ENCODE measurements at regions not wholly inside any gene's neighbourhood (a gene's known extent, or its start where the extent isn't known, plus 50 kb on each side); places are given as distances from the start of the nearest gene placed in this dataset.

DNA sequence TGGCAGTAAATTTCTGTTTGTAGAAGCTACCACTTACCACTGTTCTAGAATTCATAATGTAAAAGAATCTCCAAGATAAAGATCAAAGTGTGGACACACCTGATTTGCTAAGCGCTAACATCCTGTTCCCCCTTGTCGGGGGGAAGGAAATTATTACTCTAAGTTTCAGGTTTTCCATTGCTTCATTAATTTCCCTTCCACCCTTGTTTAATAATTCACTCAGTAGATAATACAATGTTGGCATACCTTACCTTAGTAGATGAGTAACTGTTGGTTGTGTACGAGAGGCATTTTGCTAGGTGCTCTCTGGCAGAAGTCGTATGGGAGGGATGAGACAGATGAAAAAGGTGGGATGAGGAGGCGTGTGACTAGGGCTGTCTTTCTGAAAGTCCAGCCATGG lies 641.2 kb upstream of the ARRDC4 start:
- ChIA-PET CTCF (no interaction called here), POLR2A (no interaction called here)
- peaks cover 6% of the 10 kb centered on the region for H3K4me1 ChIP-seq (ENCODE audit: control insufficient read depth, insufficient read depth, low read length)
- TF ChIP-seq ZNF214 (tag by site-specific recombination; IDR thresholded peaks at IDR 0.05; ENCODE audit: borderline replicate concordance), result no peak
- no peak for TF ChIP-seq ZNF571 (tag by site-specific recombination; IDR thresholded peaks at IDR 0.05)
- 0 out of 2 replicates have a peak, but pooled peaks have one; percentile 34 for TF ChIP-seq TCF7L2 (IDR thresholded peaks at IDR 0.05; ENCODE audit: borderline replicate concordance, low read depth, low read length)
- H3K27ac ChIP-seq (ENCODE audit: extremely low read depth, low read depth, low read length), result no peak overlapping the region
- H3K9me3 ChIP-seq (ENCODE audit: control insufficient read depth, insufficient read depth, low read depth, low read length), result no peaks in the 10 kb centered on the region
- no peaks in the 10 kb centered on the region for H3K36me3 ChIP-seq (ENCODE audit: control insufficient read depth in 2 of 2, insufficient read depth in 1 of 2, low read length in 2 of 2)
- H3K4me3 ChIP-seq (ENCODE audit: low read depth, low read length), result no peak overlapping the region

DNA sequence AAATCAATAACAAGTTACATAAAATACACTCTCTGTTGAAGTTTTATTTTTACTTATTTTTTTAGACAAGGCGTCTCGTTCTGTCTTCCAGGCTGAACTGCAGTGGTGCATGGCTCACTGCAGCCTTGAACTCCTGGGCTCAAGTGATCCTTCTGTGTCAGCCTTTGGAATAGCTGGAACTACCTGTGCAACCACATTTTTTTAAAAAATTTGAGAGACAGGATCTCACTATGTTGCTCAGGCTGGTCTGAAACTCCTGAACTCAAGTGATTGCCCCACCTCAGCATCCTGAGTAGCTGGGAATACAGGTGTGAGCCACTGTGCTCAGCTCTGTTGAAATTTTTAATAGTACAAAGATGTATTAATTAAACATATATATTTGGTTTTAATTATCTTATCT lies 614.3 kb upstream of the ARRDC4 start:
- POLR2A ChIA-PET, result no interaction called here
- no peaks in the 10 kb centered on the region for H3K9me3 ChIP-seq (ENCODE audit: control insufficient read depth, insufficient read depth, low read depth, low read length)
- CTCF ChIA-PET, result no interaction called here

DNA sequence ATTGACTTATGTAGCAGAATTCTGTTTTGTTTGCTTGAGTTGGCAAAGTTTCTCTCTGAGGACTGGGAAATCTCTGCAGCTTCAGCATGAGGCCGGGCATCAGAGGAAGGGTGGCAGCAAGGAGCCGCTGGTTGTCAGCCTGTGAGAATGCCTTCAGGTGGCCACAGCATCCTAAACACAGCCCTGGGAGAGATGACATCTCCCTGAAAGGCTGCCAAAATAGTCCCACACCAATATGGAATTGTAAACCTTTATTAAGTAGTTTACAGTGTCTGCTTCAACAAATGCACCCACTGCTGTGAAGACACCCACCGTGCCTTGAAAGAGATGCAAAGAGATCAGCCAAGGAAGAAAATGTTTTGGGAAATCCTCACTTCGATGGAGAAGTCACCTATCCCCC lies 609.7 kb upstream of the ARRDC4 start:
- CTCF ChIA-PET, result interaction anchor here (1.0 kb wide), 1 partner anchor 8 kb away, joined by 4 read pairs; no protein-coding TSS in a partner anchor
- Histone ChIP-seq H3K4me3 (ENCODE audit: low read depth, low read length) (no peak overlapping the region), H3K4me1 (ENCODE audit: control insufficient read depth, insufficient read depth, low read length) (no peaks in the 10 kb centered on the region), H3K27ac (ENCODE audit: extremely low read depth, low read depth, low read length) (no peak overlapping the region), H3K36me3 (ENCODE audit: control insufficient read depth in 2 of 2, insufficient read depth in 1 of 2, low read length in 2 of 2) (peaks cover 0 to 2% of the 10 kb centered on the region in 2 experiments; a peak in 1 of 3 replicates), H3K9me3 (ENCODE audit: control insufficient read depth, insufficient read depth, low read depth, low read length) (no peaks in the 10 kb centered on the region)
- no peak for TF ChIP-seq KLF9 (tag by site-specific recombination; IDR thresholded peaks at IDR 0.05; ENCODE audit: low read depth)
- TF ChIP-seq ZNF302 (tag by site-specific recombination; IDR thresholded peaks at IDR 0.05; ENCODE audit: low read depth), result no peak
- TF ChIP-seq ZBTB7A (tag by site-specific recombination; IDR thresholded peaks at IDR 0.05; ENCODE audit: low read depth), result no peak
- TF ChIP-seq ZNF433 (tag by site-specific recombination; IDR thresholded peaks at IDR 0.05; ENCODE audit: low read depth), result no peak
- TF ChIP-seq ZNF777 (tag by site-specific recombination; IDR thresholded peaks at IDR 0.05; ENCODE audit: borderline replicate concordance), result no peak
- POLR2A ChIA-PET, result no interaction called here

More for the DNA sequence above, 614.3 kb upstream of the ARRDC4 start:
- TF ChIP-seq ZIC2 (tag by site-specific recombination; IDR thresholded peaks at IDR 0.05), result no peak
- Histone ChIP-seq H3K4me1 (ENCODE audit: control insufficient read depth, insufficient read depth, low read length) (no peaks in the 10 kb centered on the region), H3K27ac (ENCODE audit: extremely low read depth, low read depth, low read length) (no peak overlapping the region), H3K36me3 (ENCODE audit: control insufficient read depth in 2 of 2, insufficient read depth in 1 of 2, low read length in 2 of 2) (peaks cover 0 to 2% of the 10 kb centered on the region in 2 experiments; a peak in 1 of 3 replicates), H3K4me3 (ENCODE audit: low read depth, low read length) (no peak overlapping the region)

DNA sequence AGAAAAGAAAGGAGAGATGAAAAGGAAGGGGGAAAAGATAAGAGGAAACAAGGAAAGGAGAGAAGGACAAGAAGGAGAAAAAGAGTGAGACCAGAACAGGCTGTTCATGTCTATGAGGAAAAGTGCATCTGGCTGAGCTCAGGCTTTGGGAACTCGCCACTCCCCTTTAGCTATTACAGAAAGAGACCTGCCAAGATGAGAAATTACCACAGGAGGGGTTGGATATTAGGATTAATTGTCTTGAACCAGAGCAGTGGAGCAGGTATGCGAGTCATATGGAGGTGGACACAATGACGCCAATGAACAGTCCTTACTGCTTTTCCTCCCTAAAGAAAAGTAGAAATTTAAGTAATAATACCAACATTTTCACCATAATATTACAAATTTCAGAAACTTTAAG lies 577.0 kb upstream of the ARRDC4 start:
- POLR2A ChIA-PET, result no interaction called here
- H3K4me3 ChIP-seq (ENCODE audit: low read depth, low read length), result no peak overlapping the region
- no peaks in the 10 kb centered on the region for H3K36me3 ChIP-seq (ENCODE audit: control insufficient read depth in 2 of 2, insufficient read depth in 1 of 2, low read length in 2 of 2)
- CTCF ChIA-PET, result interaction anchor here (1.0 kb wide), 1 partner anchor 26 kb away, joined by 3 read pairs; no protein-coding TSS in a partner anchor
- no peaks in the 10 kb centered on the region for H3K4me1 ChIP-seq (ENCODE audit: control insufficient read depth, insufficient read depth, low read length)
- no peak overlapping the region for H3K27ac ChIP-seq (ENCODE audit: extremely low read depth, low read depth, low read length)
- H3K9me3 ChIP-seq (ENCODE audit: control insufficient read depth, insufficient read depth, low read depth, low read length), result no peaks in the 10 kb centered on the region
- TF ChIP-seq ZNF624 (tag by site-specific recombination; IDR thresholded peaks at IDR 0.05) (no peak), ZBTB17 (tag by site-specific recombination; IDR thresholded peaks at IDR 0.05) (no peak), ZNF366 (tag by site-specific recombination; conservative IDR thresholded peaks at IDR 0.05) (0 out of 2 replicates have a peak, but pooled peaks have one; percentile 70)

DNA sequence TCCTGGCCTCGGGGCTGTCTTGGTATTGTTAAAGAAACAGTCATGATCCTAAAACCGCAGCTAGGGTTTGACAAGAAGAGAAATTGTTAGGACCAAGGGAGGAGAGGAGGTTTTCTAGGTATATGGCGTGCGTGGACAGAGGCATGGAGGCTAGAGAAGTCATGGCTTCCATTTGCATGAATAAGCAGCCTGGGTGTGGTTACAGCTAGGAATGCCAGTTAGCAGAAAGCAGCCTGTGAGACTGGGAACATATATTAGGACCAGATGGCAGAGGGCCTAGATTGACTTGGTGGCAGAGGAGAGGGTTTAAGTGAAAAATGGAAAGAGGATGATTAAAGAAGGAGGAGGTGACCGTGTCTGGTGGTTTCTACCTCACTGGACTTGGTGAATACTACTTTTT lies 573.6 kb upstream of the ARRDC4 start:
- CTCF ChIA-PET, result no interaction called here
- no peak overlapping the region for H3K4me3 ChIP-seq (ENCODE audit: low read depth, low read length)
- H3K9me3 ChIP-seq (ENCODE audit: control insufficient read depth, insufficient read depth, low read depth, low read length), result no peaks in the 10 kb centered on the region
- no peaks in the 10 kb centered on the region for H3K36me3 ChIP-seq (ENCODE audit: control insufficient read depth in 2 of 2, insufficient read depth in 1 of 2, low read length in 2 of 2)
- no peak overlapping the region for H3K27ac ChIP-seq (ENCODE audit: extremely low read depth, low read depth, low read length)
- POLR2A ChIA-PET, result no interaction called here
- no peaks in the 10 kb centered on the region for H3K4me1 ChIP-seq (ENCODE audit: control insufficient read depth, insufficient read depth, low read length)
- no peak for TF ChIP-seq KLF10 (tag by site-specific recombination; IDR thresholded peaks at IDR 0.05)
- no peak for TF ChIP-seq HOXC10 (CRISPR knock-in tag; IDR thresholded peaks at IDR 0.05)
- no peak for TF ChIP-seq ZNF335 (tag by site-specific recombination; conservative IDR thresholded peaks at IDR 0.05)
- no peak for TF ChIP-seq ZBTB48 (tag by site-specific recombination; IDR thresholded peaks at IDR 0.05)
- TF ChIP-seq ZNF23 (tag by site-specific recombination; IDR thresholded peaks at IDR 0.05; ENCODE audit: borderline replicate concordance), result no peak
- TF ChIP-seq ZXDB (tag by site-specific recombination; IDR thresholded peaks at IDR 0.05), result no peak
- no peak for TF ChIP-seq ZNF549 (tag by site-specific recombination; IDR thresholded peaks at IDR 0.05)
- TF ChIP-seq, protein P1, sequence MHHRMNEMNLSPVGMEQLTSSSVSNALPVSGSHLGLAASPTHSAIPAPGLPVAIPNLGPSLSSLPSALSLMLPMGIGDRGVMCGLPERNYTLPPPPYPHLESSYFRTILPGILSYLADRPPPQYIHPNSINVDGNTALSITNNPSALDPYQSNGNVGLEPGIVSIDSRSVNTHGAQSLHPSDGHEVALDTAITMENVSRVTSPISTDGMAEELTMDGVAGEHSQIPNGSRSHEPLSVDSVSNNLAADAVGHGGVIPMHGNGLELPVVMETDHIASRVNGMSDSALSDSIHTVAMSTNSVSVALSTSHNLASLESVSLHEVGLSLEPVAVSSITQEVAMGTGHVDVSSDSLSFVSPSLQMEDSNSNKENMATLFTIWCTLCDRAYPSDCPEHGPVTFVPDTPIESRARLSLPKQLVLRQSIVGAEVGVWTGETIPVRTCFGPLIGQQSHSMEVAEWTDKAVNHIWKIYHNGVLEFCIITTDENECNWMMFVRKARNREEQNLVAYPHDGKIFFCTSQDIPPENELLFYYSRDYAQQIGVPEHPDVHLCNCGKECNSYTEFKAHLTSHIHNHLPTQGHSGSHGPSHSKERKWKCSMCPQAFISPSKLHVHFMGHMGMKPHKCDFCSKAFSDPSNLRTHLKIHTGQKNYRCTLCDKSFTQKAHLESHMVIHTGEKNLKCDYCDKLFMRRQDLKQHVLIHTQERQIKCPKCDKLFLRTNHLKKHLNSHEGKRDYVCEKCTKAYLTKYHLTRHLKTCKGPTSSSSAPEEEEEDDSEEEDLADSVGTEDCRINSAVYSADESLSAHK (tag by site-specific recombination; IDR thresholded peaks at IDR 0.05), result no peak
- no peak for TF ChIP-seq ZNF585B (tag by site-specific recombination; IDR thresholded peaks at IDR 0.05)
- TF ChIP-seq, protein P2, sequence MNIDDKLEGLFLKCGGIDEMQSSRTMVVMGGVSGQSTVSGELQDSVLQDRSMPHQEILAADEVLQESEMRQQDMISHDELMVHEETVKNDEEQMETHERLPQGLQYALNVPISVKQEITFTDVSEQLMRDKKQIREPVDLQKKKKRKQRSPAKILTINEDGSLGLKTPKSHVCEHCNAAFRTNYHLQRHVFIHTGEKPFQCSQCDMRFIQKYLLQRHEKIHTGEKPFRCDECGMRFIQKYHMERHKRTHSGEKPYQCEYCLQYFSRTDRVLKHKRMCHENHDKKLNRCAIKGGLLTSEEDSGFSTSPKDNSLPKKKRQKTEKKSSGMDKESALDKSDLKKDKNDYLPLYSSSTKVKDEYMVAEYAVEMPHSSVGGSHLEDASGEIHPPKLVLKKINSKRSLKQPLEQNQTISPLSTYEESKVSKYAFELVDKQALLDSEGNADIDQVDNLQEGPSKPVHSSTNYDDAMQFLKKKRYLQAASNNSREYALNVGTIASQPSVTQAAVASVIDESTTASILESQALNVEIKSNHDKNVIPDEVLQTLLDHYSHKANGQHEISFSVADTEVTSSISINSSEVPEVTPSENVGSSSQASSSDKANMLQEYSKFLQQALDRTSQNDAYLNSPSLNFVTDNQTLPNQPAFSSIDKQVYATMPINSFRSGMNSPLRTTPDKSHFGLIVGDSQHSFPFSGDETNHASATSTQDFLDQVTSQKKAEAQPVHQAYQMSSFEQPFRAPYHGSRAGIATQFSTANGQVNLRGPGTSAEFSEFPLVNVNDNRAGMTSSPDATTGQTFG (tag by site-specific recombination; IDR thresholded peaks at IDR 0.05; ENCODE audit: borderline replicate concordance), result no peak

All from HEK293 (cell line).